NB4 (cell line): ENCODE measurements at regions not wholly inside any gene's neighbourhood (a gene's known extent, or its start where the extent isn't known, plus 50 kb on each side); places are given as distances from the start of the nearest gene placed in this dataset.

Experiments
- DNase-seq: peaks from one replicate; pipeline ENCODE4 v3.0.0; 2010; ENCODE audit warnings: low read depth
- H3K4me3 ChIP-seq: one replicate; pipeline ENCODE4 v1.5.1; 2011; ENCODE audit warnings: mild to moderate bottlenecking, low read depth, low read length, moderate library complexity
- CTCF ChIP-seq: IDR thresholded peaks from one replicate; pipeline ENCODE4 v1.5.1; 2012; ENCODE audit warnings: low read depth, low read length
- MAX ChIP-seq: IDR thresholded peaks from 2 replicates; pipeline ENCODE4 v1.6.1; 2011; ENCODE audit warnings: low read depth, low read length
- MYC ChIP-seq: IDR thresholded peaks from 2 replicates; pipeline ENCODE4 v1.6.1; 2011; ENCODE audit warnings: low read depth, low read length
- POLR2A ChIP-seq: IDR thresholded peaks from 2 replicates; pipeline ENCODE4 v1.6.1; 2011; ENCODE audit warnings: mild to moderate bottlenecking; ENCODE audit not compliant: insufficient read length; ENCODE audit errors: extremely low read depth

- no peak overlapping the region for H3K4me3 ChIP-seq
- no peak for DNase-seq
- TF ChIP-seq CTCF: no peak
- TF ChIP-seq POLR2A: no peak
These were observed 154.4 kb upstream of the COL5A1 start for GRCh38 chr9:134487066-134487710.

GRCh38 chr9:134488331-134489280, 153.0 kb upstream of the COL5A1 start:
- DNase-seq: no peak
- no peak for TF ChIP-seq MAX
- TF ChIP-seq MYC: no peak
- TF ChIP-seq POLR2A: no peak
- no peak for TF ChIP-seq CTCF
- no peak overlapping the region for H3K4me3 ChIP-seq

DNA sequence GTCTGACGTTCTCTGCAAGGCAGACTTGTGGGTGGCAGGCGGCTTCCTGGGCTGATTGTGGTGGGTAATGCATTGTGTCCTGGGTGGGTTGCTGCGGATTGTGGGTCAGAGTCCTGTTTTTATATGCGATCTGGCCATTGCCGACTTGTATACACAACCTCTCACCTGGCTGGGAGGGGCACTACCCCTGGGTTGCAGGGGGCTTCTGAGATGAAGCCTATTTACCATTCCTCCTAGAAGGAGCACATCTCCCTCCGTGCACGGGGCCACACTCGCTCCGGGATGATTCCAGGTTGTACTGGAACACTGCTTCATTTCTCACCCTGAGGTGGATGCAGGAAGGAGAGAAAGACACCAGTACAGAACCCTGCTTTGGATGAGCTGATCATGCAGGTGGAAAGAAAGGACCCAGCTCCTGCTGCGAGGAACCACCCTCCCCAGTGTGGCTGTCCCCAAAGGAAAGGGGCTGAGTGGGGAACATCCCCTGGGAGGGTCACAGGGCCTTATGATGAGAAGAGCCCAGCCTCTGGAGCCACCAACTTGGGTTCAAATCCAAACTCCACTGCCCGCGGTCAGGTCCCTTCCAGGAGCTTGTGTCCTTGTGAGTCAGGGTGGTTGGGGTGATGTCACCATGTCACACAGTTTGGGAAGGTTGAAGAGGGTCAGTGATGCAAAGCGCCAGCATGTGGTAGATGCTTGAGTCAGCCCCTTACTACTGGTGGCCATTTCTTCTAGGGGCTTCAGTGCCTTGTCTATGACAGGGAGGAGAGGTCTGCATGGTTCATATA, 151.8 kb upstream of the COL5A1 start:
- DNase-seq: no peak
- TF ChIP-seq MAX (no peak), POLR2A (no peak), CTCF (no peak), MYC (no peak)
- H3K4me3 ChIP-seq: no peak overlapping the region

DNA sequence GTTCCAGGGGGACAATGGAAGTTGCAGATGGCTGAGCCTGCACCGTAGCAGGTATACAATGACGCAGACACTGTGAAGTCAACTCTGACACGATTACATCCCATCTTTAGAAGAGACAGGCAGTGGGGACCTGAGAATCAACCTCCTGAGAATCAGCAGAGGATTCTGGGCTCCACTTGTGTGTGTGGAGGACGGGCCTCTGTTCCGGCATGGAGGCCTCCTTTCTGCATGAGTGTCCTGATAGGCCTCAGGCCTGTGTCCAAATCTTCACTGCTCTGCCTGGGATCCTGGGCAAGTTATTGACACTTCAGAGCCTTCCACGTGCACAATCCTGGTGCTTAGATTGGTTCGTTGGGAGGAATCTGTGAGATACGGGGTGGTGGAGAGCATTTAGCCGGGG, 151.2 kb upstream of the COL5A1 start:
- no peak for DNase-seq
- no peak for TF ChIP-seq CTCF
- no peak for TF ChIP-seq MAX
- TF ChIP-seq POLR2A: no peak
- TF ChIP-seq MYC: no peak

DNA sequence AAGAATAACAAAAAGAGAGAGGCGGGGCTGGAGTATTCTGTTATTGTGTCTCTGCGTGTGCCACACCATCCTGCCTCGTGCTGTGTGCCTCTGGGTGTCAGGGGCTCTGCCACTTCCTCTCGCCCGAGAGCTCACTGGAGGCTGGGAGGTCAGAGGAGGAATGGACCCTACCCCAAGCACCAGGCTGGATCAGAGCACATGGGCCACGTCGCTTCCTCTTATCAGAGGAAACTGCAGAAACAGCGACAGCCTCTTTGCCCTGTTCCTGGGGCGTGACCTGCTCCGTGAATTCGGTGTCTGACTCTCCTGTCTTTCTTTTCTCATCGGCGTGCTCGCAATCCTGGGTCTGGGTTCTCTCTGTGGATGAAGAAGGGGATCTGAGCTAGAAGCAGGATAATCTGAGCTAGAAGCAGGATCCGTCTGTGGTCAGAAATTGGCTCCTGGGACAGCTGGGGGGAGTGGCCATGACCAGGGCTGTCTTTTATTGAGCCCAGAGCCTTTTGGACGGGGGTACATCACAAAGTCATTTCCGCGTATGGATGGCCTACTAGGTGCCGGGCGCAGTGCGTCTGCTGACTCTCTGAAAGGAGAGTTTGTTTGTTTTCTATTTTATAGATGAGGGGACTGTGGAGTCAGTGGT, 150.3 kb upstream of the COL5A1 start:
- no peak overlapping the region for H3K4me3 ChIP-seq
- DNase-seq: no peak

More for the DNA sequence above, 151.2 kb upstream of the COL5A1 start:
- no peak overlapping the region for H3K4me3 ChIP-seq

More for the DNA sequence above, 150.3 kb upstream of the COL5A1 start:
- TF ChIP-seq CTCF (no peak), MAX (no peak), POLR2A (no peak), MYC (no peak)
